BE2C (cell line): ENCODE measurements at regions not wholly inside any gene's neighbourhood (a gene's known extent, or its start where the extent isn't known, plus 50 kb on each side); places are given as distances from the start of the nearest gene placed in this dataset.

Experiments used
- DNase-seq: peaks from one replicate; pipeline ENCODE4 v3.0.0-alpha.2; 2020
- H3K27me3 ChIP-seq: fragments of 250-450 bp; sonication (Bioruptor Pico); 2 replicates; pipeline ENCODE4 v1.5.1; 2020; ENCODE audit warnings: mild to moderate bottlenecking
- H3K36me3 ChIP-seq: fragments of 250-450 bp; sonication (Bioruptor Pico); 2 replicates; pipeline ENCODE4 v1.5.1; 2020; ENCODE audit warnings: mild to moderate bottlenecking
- H3K4me1 ChIP-seq: fragments of 250-450 bp; sonication (Bioruptor Pico); 2 replicates; pipeline ENCODE4 v1.5.1; 2020
- H3K4me3 ChIP-seq: 2 replicates; pipeline ENCODE4 v1.5.1; 2011; ENCODE audit warnings: low read depth, low read length
- H3K9me3 ChIP-seq: fragments of 250-450 bp; sonication (Bioruptor Pico); 2 replicates; pipeline ENCODE4 v1.5.1; 2020
- CTCF ChIP-seq: IDR thresholded peaks from 2 replicates; pipeline ENCODE4 v1.5.1; 2012; ENCODE audit warnings: mild to moderate bottlenecking, low read depth, low read length

GRCh38 chr14:71604231-71604630, 328.0 kb upstream of the RGS6 start:
- no peak for TF ChIP-seq CTCF
- no peak for DNase-seq
- no peaks in the 10 kb centered on the region for H3K9me3 ChIP-seq
- no peaks in the 10 kb centered on the region for H3K4me1 ChIP-seq
- H3K36me3 ChIP-seq = no peaks in the 10 kb centered on the region
- H3K27me3 ChIP-seq = no peaks in the 10 kb centered on the region
- H3K4me3 ChIP-seq = no peak overlapping the region

GRCh38 chr14:71606064-71606463, 326.2 kb upstream of the RGS6 start:
- no peaks in the 10 kb centered on the region for H3K9me3 ChIP-seq
- DNase-seq = no peak
- H3K4me3 ChIP-seq = no peak overlapping the region
- TF ChIP-seq CTCF = no peak
- no peaks in the 10 kb centered on the region for H3K27me3 ChIP-seq
- no peaks in the 10 kb centered on the region for H3K36me3 ChIP-seq
- H3K4me1 ChIP-seq = peaks cover 4% of the 10 kb centered on the region

GRCh38 chr14:71606575-71606974, 325.7 kb upstream of the RGS6 start:
- Histone ChIP-seq H3K9me3 (no peaks in the 10 kb centered on the region), H3K4me1 (peaks cover 4% of the 10 kb centered on the region), H3K4me3 (no peak overlapping the region), H3K27me3 (no peaks in the 10 kb centered on the region), H3K36me3 (no peaks in the 10 kb centered on the region)
- TF ChIP-seq CTCF = no peak
- DNase-seq = no peak

- Histone ChIP-seq H3K36me3 (no peaks in the 10 kb centered on the region), H3K9me3 (no peaks in the 10 kb centered on the region), H3K4me3 (no peak overlapping the region), H3K27me3 (no peaks in the 10 kb centered on the region), H3K4me1 (peaks cover 4% of the 10 kb centered on the region)
- DNase-seq = no peak
- TF ChIP-seq CTCF = no peak
Observed at GRCh38 chr14:71607056-71607455, 325.2 kb upstream of the RGS6 start.

GRCh38 chr14:71610149-71610548, 322.1 kb upstream of the RGS6 start:
- DNase-seq = no peak
- Histone ChIP-seq H3K27me3 (no peaks in the 10 kb centered on the region), H3K9me3 (no peaks in the 10 kb centered on the region), H3K4me1 (peaks cover 4% of the 10 kb centered on the region), H3K36me3 (no peaks in the 10 kb centered on the region), H3K4me3 (no peak overlapping the region)
- no peak for TF ChIP-seq CTCF

- Histone ChIP-seq H3K4me3 (no peak overlapping the region), H3K36me3 (no peaks in the 10 kb centered on the region), H3K27me3 (no peaks in the 10 kb centered on the region), H3K9me3 (no peaks in the 10 kb centered on the region), H3K4me1 (peaks cover 4% of the 10 kb centered on the region)
- peak; percentile 36 for DNase-seq
- no peak for TF ChIP-seq CTCF
Observed at GRCh38 chr14:71610797-71611196, 321.4 kb upstream of the RGS6 start.
